B cell (primary cell): ENCODE measurements at regions not wholly inside any gene's neighbourhood (a gene's known extent, or its start where the extent isn't known, plus 50 kb on each side); places are given as distances from the start of the nearest gene placed in this dataset.

Experiments used
- ATAC-seq: fragments of 200-7000 bp; cut with Tn5 transposase; one replicate; pipeline ENCODE4 v1.10.0; 2021; ENCODE audit warnings: low read depth, mild to moderate bottlenecking, moderate number of reproducible peaks, moderate library complexity
- CTCF ChIA-PET: fragments of 350-600 bp; sonication (Branson Sonifier 250); formaldehyde crosslinking; loops from one replicate; lab custom pipeline; 2021; ENCODE audit warnings: antibody characterized with exemption, inconsistent platforms; lab: Charles Lee
- POLR2A ChIA-PET: fragments of 350-600 bp; sonication (Branson Sonifier 250); formaldehyde crosslinking; loops from one replicate; lab custom pipeline; 2021; ENCODE audit warnings: antibody characterized with exemption; lab: Charles Lee
- DNase-seq: peaks from one replicate; pipeline ENCODE4 v3.0.0; 2013
- H2AFZ ChIP-seq: 2 replicates; pipeline ENCODE4 v1.6.1; 2012; ENCODE audit warnings: mild to moderate bottlenecking, low read depth, low read length; ENCODE audit not compliant: insufficient read depth, poor library complexity, severe bottlenecking
- H3K27ac ChIP-seq, 2 donors: 1 replicate in 1 of 2; 2 replicates in 1 of 2; pipeline ENCODE4 v1.5.1; 2012 to 2013; ENCODE audit warnings: low read length in 2 of 2, mild to moderate bottlenecking in 2 of 2, moderate library complexity in 1 of 2
- H3K27me3 ChIP-seq, 4 experiments: fragments of 200-600 bp in 1 of 4; sonication (generic) in 1 of 4; replicated peaks in 1 of 4; 1 replicate in 2 of 4; 2 replicates in 2 of 4; pipeline versions ENCODE4 v1.6.1 to v1.7.0; 2013 to 2016; ENCODE audit warnings: low read length in 3 of 4, mild to moderate bottlenecking in 2 of 4, mixed read lengths in 1 of 4, moderate library complexity in 1 of 4; ENCODE audit not compliant: insufficient read depth in 4 of 4, control insufficient read depth in 3 of 4; ENCODE audit errors: control extremely low read depth in 1 of 4
- H3K36me3 ChIP-seq, 2 experiments: replicated peaks in 1 of 2; 1 replicate in 1 of 2; 2 replicates in 1 of 2; pipeline versions ENCODE4 v1.6.1 to v1.7.1; 2013; ENCODE audit warnings: low read length in 1 of 2; ENCODE audit not compliant: insufficient read depth in 2 of 2, control insufficient read depth in 1 of 2; ENCODE audit errors: control extremely low read depth in 1 of 2, extremely low read depth in 1 of 2
- H3K4me1 ChIP-seq, 2 donors: fragments of 200-600 bp in 1 of 2; sonication (generic) in 1 of 2; 1 replicate in 1 of 2; 2 replicates in 1 of 2; pipeline versions ENCODE4 v1.5.1 to v1.6.1; 2013 to 2017; ENCODE audit warnings: low read length in 2 of 2; ENCODE audit not compliant: control insufficient read depth in 2 of 2, insufficient read depth in 2 of 2
- H3K4me2 ChIP-seq: replicated peaks from 2 replicates; pipeline ENCODE3; 2012; ENCODE audit warnings: mild to moderate bottlenecking, low read depth, low read length; ENCODE audit not compliant: poor library complexity, severe bottlenecking
- H3K4me3 ChIP-seq, 5 experiments: fragments of 200-600 bp in 1 of 5; sonication (generic) in 1 of 5; 1 replicate in 3 of 5; 2 replicates in 2 of 5; pipeline versions ENCODE4 v1.5.1 to v1.7.0; 2011 to 2016; ENCODE audit warnings: low read length in 4 of 5, mild to moderate bottlenecking in 4 of 5, low read depth in 2 of 5, control low read depth in 1 of 5, moderate library complexity in 1 of 5; ENCODE audit not compliant: insufficient read depth in 1 of 5; ENCODE audit errors: control extremely low read depth in 1 of 5, extremely low read depth in 1 of 5
- H3K79me2 ChIP-seq: fragments of 200-600 bp; sonication (generic); one replicate; pipeline ENCODE4 v1.6.0; 2016; ENCODE audit warnings: low read length; ENCODE audit not compliant: control insufficient read depth, insufficient read depth
- H3K9ac ChIP-seq: fragments of 200-600 bp; sonication (generic); 2 replicates; pipeline ENCODE4 v1.6.1; 2017; ENCODE audit warnings: mild to moderate bottlenecking, low read length, moderate library complexity
- H3K9me3 ChIP-seq, 3 donors: one replicate each; pipeline versions ENCODE4 v1.6.1 to v1.7.1; 2013; ENCODE audit warnings: low read length in 2 of 3; ENCODE audit not compliant: control insufficient read depth in 2 of 3, insufficient read depth in 1 of 3; ENCODE audit errors: control extremely low read depth in 1 of 3
- H4K20me1 ChIP-seq: 2 replicates; pipeline ENCODE4 v1.6.0; 2012; ENCODE audit warnings: mild to moderate bottlenecking, low read length; ENCODE audit not compliant: insufficient read depth, control insufficient read depth, poor library complexity, severe bottlenecking
- H3K27ac Mint-ChIP-seq: one replicate; pipeline ENCODE4 v1.8.0; 2021; ENCODE audit warnings: mixed read lengths
- H3K27me3 Mint-ChIP-seq: one replicate; pipeline ENCODE4 v1.8.0; 2021; ENCODE audit warnings: mixed read lengths
- H3K4me1 Mint-ChIP-seq: one replicate; pipeline ENCODE4 v1.8.0; 2021; ENCODE audit warnings: mixed read lengths
- H3K4me3 Mint-ChIP-seq: one replicate; pipeline ENCODE4 v1.8.0; 2021; ENCODE audit warnings: mixed read lengths
- H3K9me3 Mint-ChIP-seq: one replicate; pipeline ENCODE4 v1.8.0; 2022; ENCODE audit warnings: mixed read lengths; ENCODE audit not compliant: insufficient read depth
- CTCF ChIP-seq: fragments of 200-600 bp; IDR thresholded peaks from one replicate; pipeline ENCODE4 v1.8.0; 2022; ENCODE audit warnings: antibody characterized with exemption, mild to moderate bottlenecking
- EZH2 ChIP-seq: IDR thresholded peaks from 2 replicates; pipeline ENCODE4 v1.6.1; 2012; ENCODE audit warnings: borderline replicate concordance, low read depth, mild to moderate bottlenecking, moderate library complexity, low read length; ENCODE audit not compliant: insufficient read depth, poor library complexity, severe bottlenecking
- WGBS: methylation state at CpG from one replicate; pipeline ENCODE4 v1.1.5; 2013; ENCODE audit warnings: missing lambda C conversion rate; ENCODE audit not compliant: insufficient coverage; 5-methylcytosine and 5-hydroxymethylcytosine counted together
- intact Hi-C: fragments of 100-400 bp; cut with micrococcal nuclease; formaldehyde crosslinking; loops from one replicate; pipeline ENCODE4 v1.10.0; 2022

DNA sequence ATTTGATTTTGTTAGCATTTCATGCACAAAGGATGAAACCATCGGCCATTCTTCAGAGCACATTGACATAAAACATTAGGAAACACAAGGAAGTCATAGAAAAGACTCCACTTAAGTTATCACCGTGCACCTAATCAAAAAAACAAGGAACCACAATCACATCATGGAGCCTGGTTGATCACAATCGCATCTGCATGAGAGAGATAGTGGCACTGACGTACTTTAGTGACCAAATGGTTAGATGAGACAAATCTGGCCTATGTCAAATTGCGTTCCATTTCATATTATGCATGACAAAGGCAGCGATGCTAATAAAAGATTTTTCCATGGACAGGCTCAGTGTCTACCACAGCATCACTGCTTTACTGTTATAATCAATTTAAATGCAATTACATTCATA, 571.8 kb upstream of the ADGRL2 start:
- Histone ChIP-seq H3K27ac (no peak overlapping the region), H3K4me3 (no peak overlapping the region), H3K79me2 (no peaks in the 10 kb centered on the region), H3K4me2 (no peak overlapping the region), H2AFZ (no peak overlapping the region), H3K4me1 (no peaks in the 10 kb centered on the region), H3K9me3 (no peaks in the 10 kb centered on the region), H3K27me3 (no peaks in the 10 kb centered on the region), H4K20me1 (no peaks in the 10 kb centered on the region), H3K36me3 (no peaks in the 10 kb centered on the region), H3K9ac (no peak overlapping the region)
- DNase-seq (no peak), ATAC-seq (no peak)
- POLR2A ChIA-PET, result no interaction called here
- CTCF ChIA-PET, result no interaction called here
- TF ChIP-seq EZH2 (no peak), CTCF (no peak)
- H3K4me1 Mint-ChIP-seq, result no peaks in the 10 kb centered on the region
- intact Hi-C loops, result no loop called here
- no peak overlapping the region for H3K4me3 Mint-ChIP-seq
- H3K9me3 Mint-ChIP-seq, result no peaks in the 10 kb centered on the region
- WGBS, result 54% methylated on average over 4 of the region's 6 CpGs
- H3K27ac Mint-ChIP-seq, result no peak overlapping the region
- no peaks in the 10 kb centered on the region for H3K27me3 Mint-ChIP-seq

DNA sequence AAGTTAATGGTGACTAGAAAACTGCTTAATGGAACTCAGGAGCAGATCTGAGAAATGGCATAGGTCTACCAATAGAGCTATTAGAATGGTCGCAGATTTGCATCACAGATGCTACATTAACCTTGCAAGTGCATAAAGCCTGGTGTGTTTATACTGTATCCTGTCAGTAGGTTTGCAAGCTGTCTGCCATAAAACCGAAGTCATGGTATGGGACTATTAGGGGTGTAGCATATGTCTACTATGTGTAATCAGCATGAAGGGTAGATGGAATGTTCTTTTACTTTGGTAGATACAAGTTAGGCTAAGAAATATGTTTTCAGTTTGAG, 574.2 kb upstream of the ADGRL2 start:
- Histone ChIP-seq H4K20me1 (no peaks in the 10 kb centered on the region), H3K36me3 (no peaks in the 10 kb centered on the region), H3K9me3 (peaks cover 0 to 2% (median 0%) of the 10 kb centered on the region in 3 donors), H3K79me2 (no peaks in the 10 kb centered on the region), H3K4me2 (no peak overlapping the region), H3K27ac (no peak overlapping the region), H3K27me3 (no peaks in the 10 kb centered on the region), H2AFZ (no peak overlapping the region), H3K4me3 (no peak overlapping the region), H3K4me1 (no peaks in the 10 kb centered on the region), H3K9ac (no peak overlapping the region)
- Mint-ChIP-seq H3K4me3 (no peak overlapping the region), H3K27me3 (no peaks in the 10 kb centered on the region), H3K27ac (no peak overlapping the region), H3K4me1 (no peaks in the 10 kb centered on the region), H3K9me3 (peaks cover 2% of the 10 kb centered on the region)
- WGBS, result 100% methylated on average over 1 of the region's 2 CpGs
- POLR2A ChIA-PET, result no interaction called here
- ATAC-seq (no peak), DNase-seq (no peak)
- intact Hi-C loops, result no loop called here
- CTCF ChIA-PET, result no interaction called here
- TF ChIP-seq EZH2 (no peak), CTCF (no peak)
